ENCODE measurements at regions not wholly inside any gene's neighbourhood (a gene's known extent, or its start where the extent isn't known, plus 50 kb on each side); places are given as distances from the start of the nearest gene placed in this dataset.

DNA sequence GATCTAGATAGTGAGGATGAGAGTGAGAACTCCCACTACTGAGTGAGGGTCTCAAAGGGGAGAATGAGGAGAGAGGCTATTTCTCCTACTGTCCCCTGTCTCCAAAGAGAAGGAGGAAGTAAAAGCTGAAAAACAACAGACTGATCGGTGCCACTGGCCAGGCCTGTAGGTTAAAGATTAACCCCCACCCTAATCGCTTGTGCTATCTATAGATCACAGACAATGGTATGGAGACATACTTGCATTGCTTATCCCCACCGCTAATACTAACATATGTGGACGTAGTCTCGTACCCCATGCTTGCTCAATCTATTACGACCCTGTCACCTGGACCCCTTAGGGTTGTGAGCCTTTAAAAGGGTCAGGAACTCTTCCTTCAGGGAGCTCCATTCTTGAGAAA lies 777.9 kb upstream of the TMEM132C start (continued):
- TF ChIP-seq, protein P1, sequence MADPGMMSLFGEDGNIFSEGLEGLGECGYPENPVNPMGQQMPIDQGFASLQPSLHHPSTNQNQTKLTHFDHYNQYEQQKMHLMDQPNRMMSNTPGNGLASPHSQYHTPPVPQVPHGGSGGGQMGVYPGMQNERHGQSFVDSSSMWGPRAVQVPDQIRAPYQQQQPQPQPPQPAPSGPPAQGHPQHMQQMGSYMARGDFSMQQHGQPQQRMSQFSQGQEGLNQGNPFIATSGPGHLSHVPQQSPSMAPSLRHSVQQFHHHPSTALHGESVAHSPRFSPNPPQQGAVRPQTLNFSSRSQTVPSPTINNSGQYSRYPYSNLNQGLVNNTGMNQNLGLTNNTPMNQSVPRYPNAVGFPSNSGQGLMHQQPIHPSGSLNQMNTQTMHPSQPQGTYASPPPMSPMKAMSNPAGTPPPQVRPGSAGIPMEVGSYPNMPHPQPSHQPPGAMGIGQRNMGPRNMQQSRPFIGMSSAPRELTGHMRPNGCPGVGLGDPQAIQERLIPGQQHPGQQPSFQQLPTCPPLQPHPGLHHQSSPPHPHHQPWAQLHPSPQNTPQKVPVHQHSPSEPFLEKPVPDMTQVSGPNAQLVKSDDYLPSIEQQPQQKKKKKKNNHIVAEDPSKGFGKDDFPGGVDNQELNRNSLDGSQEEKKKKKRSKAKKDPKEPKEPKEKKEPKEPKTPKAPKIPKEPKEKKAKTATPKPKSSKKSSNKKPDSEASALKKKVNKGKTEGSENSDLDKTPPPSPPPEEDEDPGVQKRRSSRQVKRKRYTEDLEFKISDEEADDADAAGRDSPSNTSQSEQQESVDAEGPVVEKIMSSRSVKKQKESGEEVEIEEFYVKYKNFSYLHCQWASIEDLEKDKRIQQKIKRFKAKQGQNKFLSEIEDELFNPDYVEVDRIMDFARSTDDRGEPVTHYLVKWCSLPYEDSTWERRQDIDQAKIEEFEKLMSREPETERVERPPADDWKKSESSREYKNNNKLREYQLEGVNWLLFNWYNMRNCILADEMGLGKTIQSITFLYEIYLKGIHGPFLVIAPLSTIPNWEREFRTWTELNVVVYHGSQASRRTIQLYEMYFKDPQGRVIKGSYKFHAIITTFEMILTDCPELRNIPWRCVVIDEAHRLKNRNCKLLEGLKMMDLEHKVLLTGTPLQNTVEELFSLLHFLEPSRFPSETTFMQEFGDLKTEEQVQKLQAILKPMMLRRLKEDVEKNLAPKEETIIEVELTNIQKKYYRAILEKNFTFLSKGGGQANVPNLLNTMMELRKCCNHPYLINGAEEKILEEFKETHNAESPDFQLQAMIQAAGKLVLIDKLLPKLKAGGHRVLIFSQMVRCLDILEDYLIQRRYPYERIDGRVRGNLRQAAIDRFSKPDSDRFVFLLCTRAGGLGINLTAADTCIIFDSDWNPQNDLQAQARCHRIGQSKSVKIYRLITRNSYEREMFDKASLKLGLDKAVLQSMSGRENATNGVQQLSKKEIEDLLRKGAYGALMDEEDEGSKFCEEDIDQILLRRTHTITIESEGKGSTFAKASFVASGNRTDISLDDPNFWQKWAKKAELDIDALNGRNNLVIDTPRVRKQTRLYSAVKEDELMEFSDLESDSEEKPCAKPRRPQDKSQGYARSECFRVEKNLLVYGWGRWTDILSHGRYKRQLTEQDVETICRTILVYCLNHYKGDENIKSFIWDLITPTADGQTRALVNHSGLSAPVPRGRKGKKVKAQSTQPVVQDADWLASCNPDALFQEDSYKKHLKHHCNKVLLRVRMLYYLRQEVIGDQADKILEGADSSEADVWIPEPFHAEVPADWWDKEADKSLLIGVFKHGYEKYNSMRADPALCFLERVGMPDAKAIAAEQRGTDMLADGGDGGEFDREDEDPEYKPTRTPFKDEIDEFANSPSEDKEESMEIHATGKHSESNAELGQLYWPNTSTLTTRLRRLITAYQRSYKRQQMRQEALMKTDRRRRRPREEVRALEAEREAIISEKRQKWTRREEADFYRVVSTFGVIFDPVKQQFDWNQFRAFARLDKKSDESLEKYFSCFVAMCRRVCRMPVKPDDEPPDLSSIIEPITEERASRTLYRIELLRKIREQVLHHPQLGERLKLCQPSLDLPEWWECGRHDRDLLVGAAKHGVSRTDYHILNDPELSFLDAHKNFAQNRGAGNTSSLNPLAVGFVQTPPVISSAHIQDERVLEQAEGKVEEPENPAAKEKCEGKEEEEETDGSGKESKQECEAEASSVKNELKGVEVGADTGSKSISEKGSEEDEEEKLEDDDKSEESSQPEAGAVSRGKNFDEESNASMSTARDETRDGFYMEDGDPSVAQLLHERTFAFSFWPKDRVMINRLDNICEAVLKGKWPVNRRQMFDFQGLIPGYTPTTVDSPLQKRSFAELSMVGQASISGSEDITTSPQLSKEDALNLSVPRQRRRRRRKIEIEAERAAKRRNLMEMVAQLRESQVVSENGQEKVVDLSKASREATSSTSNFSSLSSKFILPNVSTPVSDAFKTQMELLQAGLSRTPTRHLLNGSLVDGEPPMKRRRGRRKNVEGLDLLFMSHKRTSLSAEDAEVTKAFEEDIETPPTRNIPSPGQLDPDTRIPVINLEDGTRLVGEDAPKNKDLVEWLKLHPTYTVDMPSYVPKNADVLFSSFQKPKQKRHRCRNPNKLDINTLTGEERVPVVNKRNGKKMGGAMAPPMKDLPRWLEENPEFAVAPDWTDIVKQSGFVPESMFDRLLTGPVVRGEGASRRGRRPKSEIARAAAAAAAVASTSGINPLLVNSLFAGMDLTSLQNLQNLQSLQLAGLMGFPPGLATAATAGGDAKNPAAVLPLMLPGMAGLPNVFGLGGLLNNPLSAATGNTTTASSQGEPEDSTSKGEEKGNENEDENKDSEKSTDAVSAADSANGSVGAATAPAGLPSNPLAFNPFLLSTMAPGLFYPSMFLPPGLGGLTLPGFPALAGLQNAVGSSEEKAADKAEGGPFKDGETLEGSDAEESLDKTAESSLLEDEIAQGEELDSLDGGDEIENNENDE (IDR thresholded peaks at IDR 0.05; ENCODE audit: insufficient replicate concordance, low read length): no peak
- TF ChIP-seq SP2 (IDR thresholded peaks at IDR 0.05; ENCODE audit: low read length) (no peak), HDAC6 (IDR thresholded peaks at IDR 0.05; ENCODE audit: low read depth, low read length) (no peak), EP300 (IDR thresholded peaks at IDR 0.05; ENCODE audit: borderline replicate concordance in 1 of 2, low read depth in 2 of 2, low read length in 2 of 2) (no peak), CTBP2 (IDR thresholded peaks at IDR 0.05; ENCODE audit: borderline replicate concordance, insufficient read depth, insufficient read length, low read length) (no peak)
- TF ChIP-seq, protein P2, sequence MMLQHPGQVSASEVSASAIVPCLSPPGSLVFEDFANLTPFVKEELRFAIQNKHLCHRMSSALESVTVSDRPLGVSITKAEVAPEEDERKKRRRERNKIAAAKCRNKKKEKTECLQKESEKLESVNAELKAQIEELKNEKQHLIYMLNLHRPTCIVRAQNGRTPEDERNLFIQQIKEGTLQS (IDR thresholded peaks at IDR 0.05; ENCODE audit: insufficient read depth, low read depth, low read length): no peak
